ENCODE measurements at regions not wholly inside any gene's neighbourhood (a gene's known extent, or its start where the extent isn't known, plus 50 kb on each side); places are given as distances from the start of the nearest gene placed in this dataset.
"Not testable (repeated sequence)": the region's sequence is repeated elsewhere in the genome, so short reads cannot be mapped to it uniquely, and the experiment has no call there.

DNA sequence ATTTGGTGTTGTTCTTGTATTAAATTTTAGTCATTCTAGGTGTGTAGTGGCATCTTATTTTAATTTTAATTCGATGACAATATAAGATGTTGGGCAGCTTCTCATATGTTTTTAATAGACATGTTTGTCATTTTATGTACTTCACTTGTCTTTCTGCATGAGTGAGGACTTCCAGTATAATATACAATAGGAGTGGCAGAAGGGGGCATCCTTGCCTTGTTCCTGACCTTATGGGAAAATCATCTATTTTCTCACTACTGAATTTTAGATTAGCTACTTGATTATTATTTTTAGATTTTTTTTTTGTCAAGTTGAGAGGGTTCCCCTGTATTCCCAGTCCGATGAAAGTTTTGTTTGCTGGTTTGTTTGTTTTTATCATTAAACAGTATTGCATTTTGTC is 495.2 kb upstream of the GRM3 start:
- DNase-seq (ENCODE audit: low read depth) = no peak
- TF ChIP-seq, protein P1, sequence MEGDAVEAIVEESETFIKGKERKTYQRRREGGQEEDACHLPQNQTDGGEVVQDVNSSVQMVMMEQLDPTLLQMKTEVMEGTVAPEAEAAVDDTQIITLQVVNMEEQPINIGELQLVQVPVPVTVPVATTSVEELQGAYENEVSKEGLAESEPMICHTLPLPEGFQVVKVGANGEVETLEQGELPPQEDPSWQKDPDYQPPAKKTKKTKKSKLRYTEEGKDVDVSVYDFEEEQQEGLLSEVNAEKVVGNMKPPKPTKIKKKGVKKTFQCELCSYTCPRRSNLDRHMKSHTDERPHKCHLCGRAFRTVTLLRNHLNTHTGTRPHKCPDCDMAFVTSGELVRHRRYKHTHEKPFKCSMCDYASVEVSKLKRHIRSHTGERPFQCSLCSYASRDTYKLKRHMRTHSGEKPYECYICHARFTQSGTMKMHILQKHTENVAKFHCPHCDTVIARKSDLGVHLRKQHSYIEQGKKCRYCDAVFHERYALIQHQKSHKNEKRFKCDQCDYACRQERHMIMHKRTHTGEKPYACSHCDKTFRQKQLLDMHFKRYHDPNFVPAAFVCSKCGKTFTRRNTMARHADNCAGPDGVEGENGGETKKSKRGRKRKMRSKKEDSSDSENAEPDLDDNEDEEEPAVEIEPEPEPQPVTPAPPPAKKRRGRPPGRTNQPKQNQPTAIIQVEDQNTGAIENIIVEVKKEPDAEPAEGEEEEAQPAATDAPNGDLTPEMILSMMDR (IDR thresholded peaks at IDR 0.05; ENCODE audit: insufficient read depth, low read depth, low read length, missing control alignments) = no peak
- H3K4me3 ChIP-seq (ENCODE audit: low read length) = no peak overlapping the region

GRCh38 chr7:86137343-86137742 is 506.4 kb upstream of the GRM3 start:
- no peak overlapping the region for H3K4me3 ChIP-seq (ENCODE audit: low read length)
- TF ChIP-seq, protein P1 (IDR thresholded peaks at IDR 0.05; ENCODE audit: insufficient read depth, low read depth, low read length, missing control alignments) = no peak
- DNase-seq (ENCODE audit: low read depth) = no peak

DNA sequence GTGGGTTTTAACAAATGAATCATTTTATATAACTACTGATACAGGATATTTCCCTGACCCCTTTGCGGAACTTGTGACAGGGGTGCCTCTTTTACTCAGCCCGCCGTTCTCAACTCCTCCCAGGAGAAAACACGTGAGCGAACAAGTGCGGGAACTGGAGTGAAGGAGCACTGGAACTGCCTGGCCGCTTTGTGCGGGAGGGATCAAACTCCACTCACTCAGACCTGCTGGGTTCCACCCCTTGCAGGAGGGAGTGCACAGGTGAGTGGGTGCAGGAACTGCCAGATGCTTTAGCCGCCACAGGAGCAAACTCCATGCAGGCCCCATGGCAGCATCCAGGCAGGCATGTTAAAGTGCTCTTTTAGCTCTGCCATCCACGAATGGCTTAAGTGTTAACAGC is 513.4 kb upstream of the GRM3 start:
- TF ChIP-seq, protein P1 (IDR thresholded peaks at IDR 0.05; ENCODE audit: insufficient read depth, low read depth, low read length, missing control alignments) = no peak
- no peak for DNase-seq (ENCODE audit: low read depth)
- no peak overlapping the region for H3K4me3 ChIP-seq (ENCODE audit: low read length)

DNA sequence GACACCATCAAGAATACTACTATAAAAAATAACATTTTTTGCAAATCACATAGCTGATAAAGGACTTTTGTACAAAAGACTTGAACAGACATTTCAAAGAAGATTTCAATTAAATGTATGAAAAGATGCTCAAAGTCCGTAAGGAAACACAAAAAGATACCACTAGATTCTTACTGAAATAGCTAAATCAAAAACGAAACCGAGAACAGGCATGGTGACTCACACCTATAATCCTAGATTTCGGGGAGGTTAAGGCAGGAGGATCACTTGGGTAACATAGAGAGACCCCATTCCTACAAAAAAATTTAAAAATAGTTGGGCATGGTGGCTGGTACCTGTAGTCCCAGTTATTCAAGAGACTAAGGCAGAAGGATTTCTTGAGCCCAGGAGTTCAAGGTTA is 520.2 kb upstream of the GRM3 start:
- TF ChIP-seq, protein P1 (IDR thresholded peaks at IDR 0.05; ENCODE audit: insufficient read depth, low read depth, low read length, missing control alignments) = no peak
- no peak for DNase-seq (ENCODE audit: low read depth)
- no peak overlapping the region for H3K4me3 ChIP-seq (ENCODE audit: low read length)

GRCh38 chr7:86094166-86094669 is 549.5 kb upstream of the GRM3 start:
- no peak for DNase-seq (ENCODE audit: low read depth)
- TF ChIP-seq, protein P1 (IDR thresholded peaks at IDR 0.05; ENCODE audit: insufficient read depth, low read depth, low read length, missing control alignments) = no peak
- H3K4me3 ChIP-seq (ENCODE audit: low read length) = no peak overlapping the region

DNA sequence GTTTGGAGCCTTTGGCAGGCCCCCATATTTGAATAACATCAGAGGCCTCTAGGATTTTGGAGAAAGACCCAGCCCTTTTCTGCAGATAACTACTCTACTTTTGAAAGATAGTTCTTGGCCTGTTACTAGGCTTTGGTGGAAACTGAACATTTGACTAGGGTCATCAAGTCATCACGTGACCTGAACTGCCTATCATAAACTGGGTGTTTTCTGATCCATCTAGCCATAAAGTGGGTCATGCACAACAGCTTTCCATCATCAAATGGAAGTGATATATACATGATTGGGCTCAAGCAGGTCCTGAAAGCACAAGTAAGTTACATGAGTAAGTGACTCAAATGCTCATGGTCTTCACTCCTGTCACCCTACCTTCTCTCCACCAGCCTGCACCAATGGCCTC is 552.3 kb upstream of the GRM3 start:
- TF ChIP-seq, protein P1 (IDR thresholded peaks at IDR 0.05; ENCODE audit: insufficient read depth, low read depth, low read length, missing control alignments) = no peak
- no peak for DNase-seq (ENCODE audit: low read depth)
- H3K4me3 ChIP-seq (ENCODE audit: low read length) = no peak overlapping the region

DNA sequence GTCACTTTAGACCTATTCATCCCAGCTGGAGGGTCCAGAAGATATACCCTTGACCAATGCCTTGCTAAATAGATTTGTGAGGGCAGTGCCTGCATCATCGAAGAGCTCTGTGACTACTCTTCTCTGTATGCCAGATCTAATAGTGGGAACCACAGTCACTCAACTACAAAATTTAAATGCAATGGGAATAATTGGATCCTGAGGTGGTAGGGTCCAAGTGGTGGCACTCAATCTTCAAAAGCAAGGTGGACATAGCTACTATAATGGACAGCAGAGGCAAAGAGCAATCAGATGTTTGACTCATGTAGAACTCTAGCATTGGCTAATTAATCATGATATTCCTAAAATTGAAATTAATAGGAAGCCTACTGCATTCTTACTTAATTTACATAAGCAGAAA is 554.3 kb upstream of the GRM3 start:
- no peak overlapping the region for H3K4me3 ChIP-seq (ENCODE audit: low read length)
- no peak for DNase-seq (ENCODE audit: low read depth)
- TF ChIP-seq, protein P1 (IDR thresholded peaks at IDR 0.05; ENCODE audit: insufficient read depth, low read depth, low read length, missing control alignments) = no peak

- H3K4me3 ChIP-seq (ENCODE audit: low read length); DNase-seq (ENCODE audit: low read depth): not testable (repeated sequence)
Measured at GRCh38 chr7:86064572-86064971, 579.1 kb upstream of the GRM3 start.

Data from epithelial cell of esophagus (primary cell).